ENCODE measurements at regions not wholly inside any gene's neighbourhood (a gene's known extent, or its start where the extent isn't known, plus 50 kb on each side); places are given as distances from the start of the nearest gene placed in this dataset.

DNA sequence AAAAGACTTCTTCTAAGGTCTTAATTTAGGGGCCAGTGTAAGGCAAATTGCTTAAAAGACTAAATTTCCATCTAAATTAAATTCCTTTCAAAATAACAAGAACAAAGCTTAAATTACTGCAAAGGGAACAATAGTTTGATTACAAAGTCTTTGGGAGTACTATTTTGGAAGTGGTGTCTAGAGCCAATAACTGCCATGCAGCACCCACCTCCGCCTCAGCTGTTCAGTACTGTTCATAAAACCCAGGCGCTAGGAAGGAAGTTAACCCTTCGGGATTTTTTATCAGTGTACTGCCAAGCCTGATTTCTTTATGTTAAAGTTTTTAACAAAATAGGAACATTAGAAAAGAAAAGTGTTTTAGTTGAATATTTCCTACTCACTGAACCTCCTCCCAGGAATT, 210.1 kb downstream of the LIG4 start:
- TF ChIP-seq POLR2A (IDR thresholded peaks at IDR 0.05) (no peak), EP300 (IDR thresholded peaks at IDR 0.05) (no peak)
- TF ChIP-seq, protein P1, sequence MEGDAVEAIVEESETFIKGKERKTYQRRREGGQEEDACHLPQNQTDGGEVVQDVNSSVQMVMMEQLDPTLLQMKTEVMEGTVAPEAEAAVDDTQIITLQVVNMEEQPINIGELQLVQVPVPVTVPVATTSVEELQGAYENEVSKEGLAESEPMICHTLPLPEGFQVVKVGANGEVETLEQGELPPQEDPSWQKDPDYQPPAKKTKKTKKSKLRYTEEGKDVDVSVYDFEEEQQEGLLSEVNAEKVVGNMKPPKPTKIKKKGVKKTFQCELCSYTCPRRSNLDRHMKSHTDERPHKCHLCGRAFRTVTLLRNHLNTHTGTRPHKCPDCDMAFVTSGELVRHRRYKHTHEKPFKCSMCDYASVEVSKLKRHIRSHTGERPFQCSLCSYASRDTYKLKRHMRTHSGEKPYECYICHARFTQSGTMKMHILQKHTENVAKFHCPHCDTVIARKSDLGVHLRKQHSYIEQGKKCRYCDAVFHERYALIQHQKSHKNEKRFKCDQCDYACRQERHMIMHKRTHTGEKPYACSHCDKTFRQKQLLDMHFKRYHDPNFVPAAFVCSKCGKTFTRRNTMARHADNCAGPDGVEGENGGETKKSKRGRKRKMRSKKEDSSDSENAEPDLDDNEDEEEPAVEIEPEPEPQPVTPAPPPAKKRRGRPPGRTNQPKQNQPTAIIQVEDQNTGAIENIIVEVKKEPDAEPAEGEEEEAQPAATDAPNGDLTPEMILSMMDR (IDR thresholded peaks at IDR 0.05), result no peak
